LNCaP clone FGC (cell line): ENCODE measurements at regions not wholly inside any gene's neighbourhood (a gene's known extent, or its start where the extent isn't known, plus 50 kb on each side); places are given as distances from the start of the nearest gene placed in this dataset.
"Not testable (repeated sequence)": the region's sequence is repeated elsewhere in the genome, so short reads cannot be mapped to it uniquely, and the experiment has no call there.

Experiments
- DNase-seq: peaks from one replicate; pipeline ENCODE4 v3.0.0-alpha.2; 2011; ENCODE audit warnings: low read depth
- H3K4me3 ChIP-seq: 2 replicates; pipeline ENCODE4 v1.5.1; 2011; ENCODE audit warnings: mild to moderate bottlenecking, low read depth, low read length, control low read depth
- TF ChIP-seq, protein P1 (sequence below): IDR thresholded peaks from 2 replicates; pipeline ENCODE4 v1.5.1; 2012; ENCODE audit warnings: mild to moderate bottlenecking; ENCODE audit not compliant: control insufficient read depth, insufficient read depth; ENCODE audit errors: extremely low read depth

DNA sequence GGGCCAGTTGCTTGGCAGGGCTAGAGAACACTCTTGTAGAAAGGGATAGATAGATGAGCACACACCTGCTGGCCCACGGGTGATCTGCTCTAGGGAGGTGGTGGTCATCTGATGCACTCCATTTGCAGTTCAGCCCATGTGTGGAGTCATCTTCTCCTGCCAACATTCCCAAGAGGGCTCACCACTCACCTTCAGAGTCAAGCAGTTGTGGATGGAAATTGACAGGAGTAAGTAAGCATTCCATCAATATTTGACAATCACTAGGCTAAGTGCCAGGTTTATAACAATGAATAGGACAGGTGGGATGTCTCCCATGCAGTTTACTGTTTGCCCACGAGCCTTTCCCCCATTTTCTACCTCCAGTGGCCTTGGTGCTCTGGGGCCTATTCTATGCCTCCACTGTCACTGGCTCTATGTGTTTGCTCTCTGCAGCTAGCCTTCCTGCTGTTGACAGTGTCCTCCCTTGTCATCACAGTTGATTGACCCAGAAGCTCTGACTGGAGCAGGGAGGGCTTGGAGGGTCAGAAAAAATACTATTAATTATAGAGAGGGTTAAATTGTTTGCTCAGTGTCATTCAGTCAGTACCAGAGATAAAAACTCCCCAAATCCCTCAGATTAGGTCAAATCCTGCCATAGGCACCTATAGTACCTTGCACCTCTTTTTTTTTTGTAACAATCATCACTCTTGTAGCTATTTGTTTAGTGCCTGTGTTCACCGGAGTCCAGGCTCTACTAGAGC is 134.6 kb upstream of the PZP start:
- no peak overlapping the region for H3K4me3 ChIP-seq
- TF ChIP-seq, protein P1, sequence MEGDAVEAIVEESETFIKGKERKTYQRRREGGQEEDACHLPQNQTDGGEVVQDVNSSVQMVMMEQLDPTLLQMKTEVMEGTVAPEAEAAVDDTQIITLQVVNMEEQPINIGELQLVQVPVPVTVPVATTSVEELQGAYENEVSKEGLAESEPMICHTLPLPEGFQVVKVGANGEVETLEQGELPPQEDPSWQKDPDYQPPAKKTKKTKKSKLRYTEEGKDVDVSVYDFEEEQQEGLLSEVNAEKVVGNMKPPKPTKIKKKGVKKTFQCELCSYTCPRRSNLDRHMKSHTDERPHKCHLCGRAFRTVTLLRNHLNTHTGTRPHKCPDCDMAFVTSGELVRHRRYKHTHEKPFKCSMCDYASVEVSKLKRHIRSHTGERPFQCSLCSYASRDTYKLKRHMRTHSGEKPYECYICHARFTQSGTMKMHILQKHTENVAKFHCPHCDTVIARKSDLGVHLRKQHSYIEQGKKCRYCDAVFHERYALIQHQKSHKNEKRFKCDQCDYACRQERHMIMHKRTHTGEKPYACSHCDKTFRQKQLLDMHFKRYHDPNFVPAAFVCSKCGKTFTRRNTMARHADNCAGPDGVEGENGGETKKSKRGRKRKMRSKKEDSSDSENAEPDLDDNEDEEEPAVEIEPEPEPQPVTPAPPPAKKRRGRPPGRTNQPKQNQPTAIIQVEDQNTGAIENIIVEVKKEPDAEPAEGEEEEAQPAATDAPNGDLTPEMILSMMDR: no peak
- DNase-seq: no peak

DNA sequence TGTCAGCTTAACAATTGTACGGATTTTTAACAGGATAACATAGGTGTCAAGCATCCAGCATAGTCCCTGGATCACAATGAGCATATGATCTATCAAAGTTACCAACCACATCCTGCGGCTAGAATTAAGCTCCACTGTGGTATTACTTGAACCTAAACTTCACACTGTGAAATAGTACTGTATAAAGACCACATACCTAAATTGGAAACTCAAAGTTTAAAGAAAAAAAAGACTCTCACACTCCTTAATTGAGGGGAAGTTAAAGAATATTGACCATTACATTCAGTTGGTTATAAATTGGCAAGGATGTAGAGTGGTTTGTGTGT is 133.0 kb upstream of the PZP start:
- TF ChIP-seq, protein P1: no peak
- DNase-seq: no peak

DNA sequence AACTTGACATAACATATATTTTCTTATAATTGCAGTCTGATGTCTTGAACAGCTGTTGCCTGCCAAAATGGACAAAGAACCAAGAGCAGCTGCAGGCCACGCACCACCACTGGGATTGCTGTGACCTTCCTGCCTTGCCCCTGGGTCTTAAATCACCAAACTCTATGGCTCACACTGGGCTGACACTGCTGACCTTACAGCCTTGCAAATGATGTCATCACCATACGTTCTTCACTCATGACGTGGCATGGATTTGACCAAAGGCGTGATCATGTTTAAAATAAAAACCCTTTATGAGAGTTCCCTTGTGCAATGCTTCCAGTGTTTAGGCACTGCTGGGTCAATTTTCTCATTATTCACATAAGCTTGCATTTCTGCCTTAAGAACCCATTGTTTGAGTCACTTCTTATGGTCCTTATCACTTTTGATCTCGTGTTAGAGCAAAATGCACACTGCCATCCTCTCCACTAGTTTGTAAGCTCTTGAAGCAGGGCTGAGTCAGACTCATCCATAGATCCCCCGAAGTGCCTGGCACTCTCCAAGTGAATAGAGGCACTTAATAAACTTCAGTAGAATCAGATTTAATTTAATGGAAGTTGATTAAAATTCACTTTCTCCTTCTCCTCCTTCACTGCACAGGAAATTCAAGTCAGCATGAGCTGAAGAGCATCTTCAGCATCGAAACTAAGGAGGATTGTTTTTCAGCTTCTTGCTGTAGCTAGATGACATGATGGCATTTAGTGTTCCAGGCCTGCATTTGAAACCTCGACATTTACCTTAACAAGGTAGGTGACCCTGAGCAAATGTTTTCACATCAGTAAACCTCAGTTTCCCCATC is 132.4 kb upstream of the PZP start:
- H3K4me3 ChIP-seq: no peak overlapping the region
- TF ChIP-seq, protein P1: no peak
- no peak for DNase-seq

More for the DNA sequence above, 133.0 kb upstream of the PZP start:
- H3K4me3 ChIP-seq: no peak overlapping the region

DNA sequence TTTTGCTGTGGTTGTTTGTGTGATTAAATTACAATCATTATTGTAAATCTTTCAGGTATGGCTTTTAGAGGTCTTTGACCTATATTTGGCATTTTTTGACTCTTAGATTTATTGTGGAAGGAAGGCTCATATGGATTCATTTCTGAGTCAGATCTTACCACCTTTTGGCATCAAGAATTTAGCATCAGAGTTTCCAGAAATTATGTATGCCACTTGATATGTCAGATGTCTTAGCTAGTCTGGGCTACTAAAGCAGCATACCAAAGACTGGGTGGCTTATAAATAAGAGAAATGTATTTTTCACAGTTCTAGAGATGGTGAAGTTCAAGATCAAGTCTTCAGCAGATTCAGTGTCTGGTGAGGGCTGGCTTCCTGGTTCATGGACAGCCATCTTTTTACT is 129.5 kb upstream of the PZP start:
- H3K4me3 ChIP-seq: no peak overlapping the region
- TF ChIP-seq, protein P1: no peak
- no peak for DNase-seq

DNA sequence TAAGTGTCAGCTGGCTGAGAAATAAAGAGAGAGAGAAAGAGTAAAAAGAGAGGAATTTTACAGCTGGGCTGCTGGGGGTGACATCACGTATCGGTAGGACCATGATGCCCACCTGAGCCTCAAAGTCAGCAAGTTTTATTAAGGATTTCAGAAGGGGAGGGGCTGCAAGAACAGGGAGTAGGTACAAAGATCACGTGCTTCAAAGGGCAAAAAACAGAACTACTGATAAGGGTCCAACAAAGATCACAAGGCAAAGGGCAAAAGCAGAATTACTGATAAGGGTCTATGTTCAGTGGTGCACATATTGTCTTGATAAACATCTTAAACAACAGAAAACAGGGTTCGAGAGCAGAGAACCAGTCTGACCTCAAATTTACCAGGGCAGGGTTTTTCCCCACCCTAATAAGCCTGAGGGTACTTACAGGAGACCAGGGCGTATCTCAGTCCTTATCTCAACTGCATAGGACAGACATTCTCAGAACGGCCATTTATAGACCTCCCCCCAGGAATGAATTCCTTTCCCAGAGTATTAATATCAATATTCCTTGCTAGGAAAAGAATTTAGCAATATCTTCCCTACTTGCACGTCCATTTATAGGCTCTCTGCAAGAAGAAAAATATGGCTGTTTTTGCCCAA is 128.3 kb upstream of the PZP start:
- H3K4me3 ChIP-seq, DNase-seq: not testable (repeated sequence)

DNA sequence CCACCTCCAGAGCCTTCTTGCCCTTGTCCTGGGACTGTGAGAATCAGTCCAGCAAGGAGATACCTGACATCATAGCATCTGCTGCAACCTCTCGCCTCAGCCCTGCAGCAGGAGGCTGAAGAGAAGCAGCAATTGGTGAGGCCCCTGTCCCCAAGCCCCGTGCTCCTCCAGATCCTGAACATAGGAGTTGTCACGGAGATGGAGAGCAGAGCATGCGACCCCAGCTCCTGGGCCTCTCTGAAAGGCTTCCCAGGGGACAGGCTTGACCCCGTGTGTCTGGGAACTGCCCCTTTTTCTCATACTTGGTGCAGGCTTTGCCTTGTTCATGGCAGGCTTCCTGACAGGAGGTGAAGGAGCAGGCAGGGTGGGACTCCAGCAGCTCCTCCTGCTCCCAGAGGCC is 127.7 kb upstream of the PZP start:
- no peak overlapping the region for H3K4me3 ChIP-seq
- TF ChIP-seq, protein P1: no peak
- no peak for DNase-seq

DNA sequence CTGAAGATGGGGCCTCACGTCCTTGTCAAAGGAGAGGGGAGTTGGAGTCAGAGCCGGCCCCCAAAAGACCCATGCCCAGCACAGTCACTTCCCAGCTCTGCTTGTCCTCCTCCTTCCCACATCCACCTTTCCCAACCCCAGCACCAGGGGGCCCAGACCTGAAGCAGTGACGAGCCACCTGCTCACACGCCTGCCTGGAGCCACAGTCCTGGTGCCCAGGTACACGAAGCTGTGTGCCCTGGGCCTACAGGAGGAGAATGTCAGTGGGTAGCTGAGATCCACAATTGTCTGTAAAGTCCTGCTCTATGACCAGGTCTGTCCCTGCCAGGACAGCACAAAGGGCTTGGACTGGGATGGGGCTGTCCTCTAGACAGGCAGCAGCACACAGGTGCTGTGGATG is 126.8 kb upstream of the PZP start:
- H3K4me3 ChIP-seq: no peak overlapping the region
- TF ChIP-seq, protein P1: no peak
- no peak for DNase-seq
